ENCODE measurements at regions not wholly inside any gene's neighbourhood (a gene's known extent, or its start where the extent isn't known, plus 50 kb on each side); places are given as distances from the start of the nearest gene placed in this dataset.
"Not testable (repeated sequence)": the region's sequence is repeated elsewhere in the genome, so short reads cannot be mapped to it uniquely, and the experiment has no call there.

GRCh38 chr12:58419196-58419760, 477.9 kb downstream of the ATP23 start:
- no peak for DNase-seq (ENCODE audit: low read depth, low spot score)

DNA sequence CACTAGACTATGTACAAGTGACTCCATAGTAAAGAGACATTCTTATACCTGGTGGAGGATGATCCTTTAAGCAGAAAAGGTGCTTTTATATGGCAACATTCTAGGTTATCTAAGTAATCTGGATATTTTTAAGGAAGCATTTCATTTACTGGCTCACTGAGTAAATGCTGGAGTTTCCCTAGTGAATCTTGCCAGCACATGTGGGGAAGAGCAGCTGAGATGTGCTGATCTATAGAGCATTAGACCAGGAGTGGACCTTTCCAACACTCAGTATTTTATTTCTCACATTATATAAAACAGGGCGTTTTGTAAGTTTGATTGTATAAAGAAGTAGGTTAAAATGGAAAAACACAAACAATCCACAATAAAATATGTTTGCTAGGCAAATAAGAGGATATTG, 478.5 kb downstream of the ATP23 start:
- DNase-seq (ENCODE audit: low read depth, low spot score), result no peak

GRCh38 chr12:58420503-58420902, 479.1 kb downstream of the ATP23 start:
- no peak for DNase-seq (ENCODE audit: low read depth, low spot score)

GRCh38 chr12:58421990-58422389, 480.6 kb downstream of the ATP23 start:
- no peak for DNase-seq (ENCODE audit: low read depth, low spot score)

DNA sequence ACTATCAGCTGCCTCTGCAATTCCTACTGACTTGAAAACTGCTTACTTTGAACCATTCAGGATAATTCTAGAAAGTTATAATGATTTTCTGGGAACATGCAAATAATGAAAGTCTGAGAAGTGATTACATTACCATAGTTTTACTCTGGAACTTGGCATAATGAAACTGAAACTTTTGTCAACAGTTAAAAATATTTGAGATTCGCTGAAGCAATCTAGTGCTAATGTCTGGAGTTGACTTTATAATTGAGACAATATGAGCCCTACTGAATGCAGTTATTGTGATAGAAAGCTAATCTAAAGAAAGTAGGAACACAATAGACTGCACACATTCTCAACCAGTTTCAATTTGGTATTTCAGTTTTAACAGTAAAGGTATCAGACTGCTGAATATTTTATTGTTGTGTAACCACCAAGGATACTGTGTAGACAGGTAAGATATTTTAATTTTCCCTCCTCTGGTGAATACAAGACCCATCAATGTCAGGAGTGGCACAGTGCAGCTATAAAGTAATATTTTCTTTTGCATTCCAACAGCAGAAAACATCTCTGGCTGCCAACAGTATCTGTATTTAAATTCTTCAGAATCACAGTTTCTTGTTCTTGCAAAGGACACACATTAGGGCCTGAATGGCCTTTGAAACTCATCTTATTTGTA, 483.5 kb downstream of the ATP23 start:
- DNase-seq (ENCODE audit: low read depth, low spot score), result no peak

GRCh38 chr12:58425481-58426392, 484.4 kb downstream of the ATP23 start:
- peak; percentile 86 for DNase-seq (ENCODE audit: low read depth, low spot score)

- DNase-seq (ENCODE audit: low read depth, low spot score), result not testable (repeated sequence)
Measured at GRCh38 chr12:58426437-58426836, 485.1 kb downstream of the ATP23 start.

GRCh38 chr12:58433959-58434358, 486.3 kb downstream of the LRIG3 start:
- DNase-seq (ENCODE audit: low read depth, low spot score), result no peak

GRCh38 chr12:58434726-58435125, 485.6 kb downstream of the LRIG3 start:
- no peak for DNase-seq (ENCODE audit: low read depth, low spot score)

- no peak for DNase-seq (ENCODE audit: low read depth, low spot score)
Measured at GRCh38 chr12:58435647-58436046, 484.7 kb downstream of the LRIG3 start.

GRCh38 chr12:58441483-58441882, 478.8 kb downstream of the LRIG3 start:
- no peak for DNase-seq (ENCODE audit: low read depth, low spot score)

DNA sequence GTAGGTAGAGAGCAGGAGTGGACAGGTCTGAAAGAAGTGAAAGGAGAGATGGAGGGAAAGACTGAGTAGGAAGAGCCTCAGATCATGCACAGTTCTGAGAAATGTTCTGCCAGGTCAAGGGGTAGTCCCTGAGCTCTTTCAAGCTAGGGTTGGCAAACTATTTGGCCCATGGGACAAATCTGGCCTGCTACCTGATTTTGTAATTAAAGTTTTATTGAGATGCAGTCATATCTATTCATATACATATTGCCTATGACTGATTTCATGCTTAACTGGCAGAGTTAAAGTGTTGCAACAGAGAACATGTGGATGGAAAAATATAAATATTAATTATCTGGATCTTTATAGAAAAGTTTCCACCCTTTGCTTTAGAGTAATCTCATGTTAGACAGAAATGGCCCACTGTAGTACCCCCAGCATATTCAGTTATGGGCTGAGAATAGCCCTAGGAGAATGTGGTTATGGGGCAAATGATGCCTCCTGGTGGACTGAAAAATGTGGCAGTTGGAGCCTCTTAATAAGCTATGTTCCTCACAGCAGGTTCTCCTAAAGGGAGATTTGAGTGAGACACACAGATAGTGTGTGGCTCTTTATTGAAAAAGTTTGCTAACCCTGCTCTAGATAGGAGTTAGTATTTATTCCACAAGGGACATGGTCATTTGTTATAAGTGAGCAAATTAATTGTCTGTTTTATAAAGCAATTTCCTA, 476.9 kb downstream of the LRIG3 start:
- peak; percentile 35 for DNase-seq (ENCODE audit: low read depth, low spot score)

GRCh38 chr12:58443981-58444371, 476.3 kb downstream of the LRIG3 start:
- no peak for DNase-seq (ENCODE audit: low read depth, low spot score)

DNA sequence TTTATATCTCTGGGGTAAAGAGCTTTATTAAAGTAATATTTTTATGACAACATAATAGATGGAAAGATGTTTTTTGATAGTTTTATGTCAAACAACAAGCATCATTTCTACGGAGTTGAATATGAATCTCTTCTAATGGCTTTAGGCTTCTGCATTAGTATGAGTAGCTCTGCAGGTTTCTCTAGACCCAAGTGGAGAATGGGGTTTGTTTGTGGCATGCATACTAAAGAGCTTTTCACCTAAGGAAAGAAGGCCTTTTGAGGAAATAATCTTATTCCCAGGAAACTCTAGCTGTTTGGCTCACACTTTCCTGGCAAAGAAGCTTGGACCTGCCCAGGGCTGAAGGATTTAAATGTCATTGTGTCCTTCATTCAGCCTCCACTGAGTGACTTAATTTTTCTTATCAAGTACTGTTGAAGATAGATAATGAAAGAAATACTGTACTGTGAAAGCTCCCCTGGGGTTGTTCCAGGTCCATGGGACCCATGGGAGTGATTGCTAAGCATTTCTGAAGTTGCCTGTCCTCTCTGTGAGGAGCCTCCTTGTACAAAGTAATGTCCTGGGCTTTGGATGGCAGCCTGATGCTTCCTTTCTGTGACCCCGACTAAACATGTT, 469.3 kb downstream of the LRIG3 start:
- no peak for DNase-seq (ENCODE audit: low read depth, low spot score)

DNA sequence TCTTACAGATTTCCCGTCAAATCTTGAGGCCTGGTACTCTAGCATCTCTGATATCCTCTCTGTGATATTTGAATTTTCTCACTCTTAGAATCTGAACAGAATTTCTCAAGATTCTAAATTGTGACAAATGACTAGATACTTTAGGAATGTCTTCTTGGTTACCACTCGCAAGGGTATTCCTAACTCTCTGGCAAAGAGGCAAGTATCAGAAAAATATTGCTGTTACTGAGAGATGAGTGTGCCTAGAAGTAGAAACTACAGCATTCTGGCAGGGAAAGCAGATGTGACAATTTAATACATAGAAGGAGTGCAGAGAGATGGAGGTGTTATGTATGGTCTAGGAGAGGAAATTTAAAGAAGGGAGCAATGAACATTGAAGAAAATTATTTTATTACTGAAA, 467.8 kb downstream of the LRIG3 start:
- DNase-seq (ENCODE audit: low read depth, low spot score), result no peak

DNA sequence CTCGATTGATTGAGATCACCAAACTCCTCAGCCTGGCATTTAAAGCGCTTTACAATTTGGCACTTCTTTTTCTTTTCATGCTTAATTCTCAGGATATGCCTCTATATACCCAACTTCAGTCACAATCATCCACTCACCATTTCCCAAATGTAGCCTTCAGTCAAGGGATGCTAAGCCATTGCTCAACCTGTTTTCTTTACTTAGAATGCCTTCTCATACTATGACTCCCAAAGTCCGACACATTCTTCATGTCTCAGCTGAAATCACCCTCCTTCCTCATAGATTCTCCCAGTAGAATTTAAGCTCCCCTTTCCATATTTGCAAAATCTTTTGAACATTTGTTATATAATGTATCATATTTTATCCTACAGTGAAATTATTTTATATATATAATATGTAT, 467.0 kb downstream of the LRIG3 start:
- DNase-seq (ENCODE audit: low read depth, low spot score), result no peak

DNA sequence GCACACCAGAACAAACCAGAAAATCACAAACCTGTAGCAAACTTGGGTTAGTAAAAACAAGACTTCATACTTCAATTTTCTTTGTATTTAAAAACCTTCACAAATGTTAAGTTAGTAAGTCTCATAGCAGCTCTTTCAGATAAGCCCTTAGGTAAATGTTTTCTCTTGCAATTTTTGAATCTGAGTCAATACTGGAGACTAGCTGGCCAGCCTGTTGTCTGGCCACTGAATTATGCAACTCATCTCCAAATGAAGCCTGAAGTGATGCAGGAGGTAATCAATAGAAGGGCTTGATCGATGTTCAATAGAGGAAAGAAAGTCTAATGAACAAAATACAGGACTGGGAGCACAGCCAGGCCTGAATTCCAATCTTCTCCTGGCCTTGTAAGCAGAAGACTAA, 465.2 kb downstream of the LRIG3 start:
- DNase-seq (ENCODE audit: low read depth, low spot score), result no peak

DNA sequence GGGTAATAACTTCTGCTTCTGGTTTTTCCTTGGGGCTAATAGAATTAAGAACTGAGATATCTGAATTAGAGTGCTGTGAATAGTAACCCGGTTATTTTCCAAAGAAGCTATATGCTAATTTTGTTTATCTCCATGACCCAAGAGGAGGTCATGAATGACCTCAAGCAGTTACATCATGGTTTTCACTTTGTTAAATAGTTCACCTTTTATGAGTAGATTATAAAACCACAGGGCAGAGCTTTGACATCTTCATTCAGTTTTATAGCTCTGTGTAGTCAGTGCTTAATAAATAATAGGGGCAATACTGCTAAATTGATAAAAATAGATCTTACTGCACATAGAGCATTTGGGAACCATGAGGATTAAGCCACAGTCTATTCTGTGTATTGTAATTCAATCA, 462.2 kb downstream of the LRIG3 start:
- no peak for DNase-seq (ENCODE audit: low read depth, low spot score)

DNA sequence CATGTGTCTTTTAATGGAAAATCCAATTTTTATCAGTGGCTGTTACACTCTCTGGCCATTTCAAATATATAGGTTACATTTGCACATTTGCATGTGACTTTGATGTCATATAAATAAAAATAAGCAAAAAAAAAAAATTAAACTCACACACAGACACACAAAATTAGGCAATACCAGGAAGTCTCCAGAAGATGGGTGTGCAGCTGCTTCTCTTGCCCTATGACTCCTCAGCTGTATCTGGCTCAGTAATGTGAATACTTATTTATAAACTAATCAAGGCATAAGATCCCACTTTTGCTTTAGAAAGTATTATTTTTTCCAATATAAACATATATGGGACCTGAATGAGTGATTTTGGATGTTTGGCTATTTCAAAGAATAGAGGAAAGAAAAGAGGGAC, 461.1 kb downstream of the LRIG3 start:
- no peak for DNase-seq (ENCODE audit: low read depth, low spot score)

- no peak for DNase-seq (ENCODE audit: low read depth, low spot score)
Measured at GRCh38 chr12:58463051-58463450, 457.3 kb downstream of the LRIG3 start.

DNA sequence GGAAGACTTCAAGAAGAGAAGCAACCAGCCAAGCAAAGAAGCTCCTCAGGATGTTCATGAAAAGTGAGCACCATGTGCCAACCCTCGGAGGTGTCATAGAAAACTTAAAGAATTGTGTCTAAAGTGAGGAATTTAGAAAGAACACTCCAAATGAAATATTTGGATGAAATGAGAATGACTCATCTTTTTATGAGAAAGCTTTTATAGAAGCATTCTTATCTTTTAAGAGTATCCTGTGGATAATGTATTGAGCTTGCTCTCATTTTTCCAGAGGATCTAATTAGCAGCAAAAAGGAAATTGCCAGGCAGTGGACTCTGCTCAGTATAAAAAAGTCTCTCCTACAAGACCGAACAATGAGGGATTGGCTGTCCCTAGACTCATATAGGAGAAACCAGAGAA, 454.9 kb downstream of the LRIG3 start:
- DNase-seq (ENCODE audit: low read depth, low spot score), result no peak
